ENCODE measurements at regions not wholly inside any gene's neighbourhood (a gene's known extent, or its start where the extent isn't known, plus 50 kb on each side); places are given as distances from the start of the nearest gene placed in this dataset.

DNA sequence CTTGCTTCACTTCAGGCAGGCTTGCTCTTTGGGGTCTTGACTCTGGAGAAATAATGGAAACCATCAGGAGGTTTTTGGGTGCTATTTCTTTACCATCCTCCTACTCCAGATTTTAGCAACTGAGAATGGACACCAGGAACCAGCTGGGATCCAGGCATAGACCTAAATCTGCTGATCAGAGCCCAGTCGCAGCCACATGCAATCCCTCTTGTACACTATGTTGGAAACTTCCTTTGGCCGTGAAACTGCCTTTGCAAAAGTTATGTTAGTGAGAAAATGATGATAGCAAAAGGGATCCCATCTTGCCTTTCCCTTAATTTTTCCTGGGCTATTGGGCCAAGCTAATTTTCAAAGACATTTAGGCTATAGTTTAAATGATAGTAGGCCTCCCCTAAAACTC lies 158.8 kb upstream of the ARL4C start:
- Mint-ChIP-seq H3K4me1 (no peaks in the 10 kb centered on the region), H3K27ac (no peak overlapping the region), H3K36me3 (no peaks in the 10 kb centered on the region), H3K9me3 (peaks cover 1% of the 10 kb centered on the region), H3K4me3 (no peak overlapping the region), H3K27me3 (peaks cover 27% of the 10 kb centered on the region)
- DNase-seq: no peak

DNA sequence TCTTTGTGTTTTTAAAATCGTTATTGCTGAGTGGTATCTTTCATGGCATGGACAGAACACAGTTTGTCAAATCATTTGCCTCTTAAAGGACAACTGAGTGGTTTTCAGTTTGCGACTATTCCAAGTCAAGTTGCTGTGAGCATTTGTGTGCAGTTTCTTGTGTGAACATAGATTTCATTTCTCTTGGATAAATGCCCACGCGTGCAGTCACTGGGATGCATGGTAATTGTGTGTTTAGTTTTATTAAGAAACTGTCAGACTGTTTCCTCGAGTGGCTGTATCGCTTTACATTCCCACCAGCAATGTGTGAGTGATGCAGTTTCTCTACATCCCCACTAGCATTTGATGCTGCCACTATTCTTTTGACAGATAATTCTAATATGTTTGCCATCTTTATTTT lies 154.0 kb upstream of the ARL4C start:
- Mint-ChIP-seq H3K4me1 (no peaks in the 10 kb centered on the region), H3K4me3 (no peak overlapping the region), H3K27ac (no peak overlapping the region), H3K9me3 (no peaks in the 10 kb centered on the region), H3K36me3 (no peaks in the 10 kb centered on the region), H3K27me3 (peaks cover 30% of the 10 kb centered on the region)
- DNase-seq: no peak

DNA sequence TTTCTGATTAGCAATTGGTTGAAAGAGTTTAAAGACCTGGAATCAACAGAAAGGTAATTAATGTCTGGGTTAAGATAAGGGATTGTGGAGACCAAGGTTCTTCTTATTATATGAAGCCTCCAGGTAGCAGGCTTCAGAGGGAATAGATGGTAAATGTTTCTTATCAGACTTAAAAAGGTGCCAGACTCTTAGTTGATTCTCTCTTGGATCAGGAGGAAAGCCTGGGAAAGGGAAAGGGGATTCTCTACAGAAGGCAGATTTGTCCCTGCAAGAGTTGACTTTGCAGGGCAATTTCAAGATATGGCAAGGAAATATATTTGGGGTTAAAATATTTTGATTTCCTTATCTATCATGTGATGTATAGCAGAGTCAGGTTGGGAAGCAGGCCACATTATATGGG lies 153.1 kb upstream of the ARL4C start:
- no peak overlapping the region for H3K27ac Mint-ChIP-seq
- H3K4me1 Mint-ChIP-seq: no peaks in the 10 kb centered on the region
- peaks cover 30% of the 10 kb centered on the region for H3K27me3 Mint-ChIP-seq
- no peaks in the 10 kb centered on the region for H3K36me3 Mint-ChIP-seq
- H3K4me3 Mint-ChIP-seq: no peak overlapping the region
- H3K9me3 Mint-ChIP-seq: no peaks in the 10 kb centered on the region
- no peak for DNase-seq

DNA sequence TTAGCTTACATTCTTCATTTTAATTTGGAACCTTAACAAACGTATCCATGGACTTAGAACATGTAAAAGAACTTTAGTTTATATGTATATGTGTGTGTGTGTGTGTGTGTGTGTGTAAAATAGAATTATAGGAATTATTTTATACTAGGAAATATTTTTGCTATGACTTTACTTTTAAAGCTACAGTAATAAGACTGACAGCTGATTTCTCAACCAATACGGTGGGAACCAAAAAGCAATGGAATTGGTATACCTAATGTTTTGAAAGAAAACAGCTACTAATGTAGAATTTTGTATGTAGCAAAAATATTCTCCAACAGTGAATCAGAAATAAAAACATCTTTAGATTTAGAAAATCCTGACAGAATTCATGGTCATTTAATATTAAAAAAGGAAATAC lies 146.5 kb upstream of the ARL4C start:
- peaks cover 12% of the 10 kb centered on the region for H3K27me3 Mint-ChIP-seq

DNA sequence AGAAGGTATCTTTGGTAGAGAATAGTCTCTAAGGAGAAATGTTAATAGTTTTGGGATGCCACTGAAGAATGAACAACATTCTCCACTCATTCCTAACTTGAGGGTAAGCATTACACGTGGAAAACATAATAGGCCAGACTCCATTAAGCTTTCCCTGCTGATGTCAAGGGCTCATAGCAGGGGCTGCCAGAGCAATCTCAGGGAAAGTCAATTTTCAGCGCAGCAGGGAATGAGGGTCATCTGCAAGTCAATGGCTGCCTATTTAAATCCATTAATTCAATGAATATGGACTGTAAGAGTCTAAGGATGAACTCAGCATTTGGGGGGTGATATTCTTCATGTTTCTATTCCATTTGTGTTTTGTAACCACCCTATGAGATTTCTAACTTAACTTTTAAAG lies 144.2 kb upstream of the ARL4C start:
- Mint-ChIP-seq H3K4me1 (no peaks in the 10 kb centered on the region), H3K27me3 (peaks cover 12% of the 10 kb centered on the region), H3K36me3 (no peaks in the 10 kb centered on the region), H3K4me3 (no peak overlapping the region), H3K9me3 (peaks cover 13% of the 10 kb centered on the region), H3K27ac (no peak overlapping the region)
- DNase-seq: no peak

More for the DNA sequence above, 146.5 kb upstream of the ARL4C start:
- Mint-ChIP-seq H3K36me3 (no peaks in the 10 kb centered on the region), H3K4me3 (no peak overlapping the region), H3K9me3 (peaks cover 8% of the 10 kb centered on the region), H3K4me1 (no peaks in the 10 kb centered on the region), H3K27ac (no peak overlapping the region)
- DNase-seq: no peak

DNA sequence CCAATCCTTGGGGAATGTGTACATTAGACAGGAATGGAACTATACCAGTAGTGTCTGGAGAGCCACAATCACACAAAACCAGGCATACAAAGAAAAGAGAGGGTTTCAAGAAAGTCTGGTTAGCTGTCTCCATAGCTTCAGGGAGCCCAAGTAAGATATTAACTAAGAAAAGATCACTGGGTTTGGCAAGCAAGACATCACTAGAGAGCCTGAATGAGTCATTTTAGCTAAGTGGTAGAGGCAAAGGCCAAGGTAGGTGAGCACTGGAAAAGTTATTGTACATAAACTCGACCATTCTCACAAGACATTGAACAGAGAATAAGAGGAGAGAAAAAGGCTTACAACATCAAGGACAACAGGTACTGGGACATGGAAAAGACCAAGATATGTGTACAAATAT lies 143.8 kb upstream of the ARL4C start:
- Mint-ChIP-seq H3K9me3 (peaks cover 13% of the 10 kb centered on the region), H3K4me3 (no peak overlapping the region), H3K27ac (no peak overlapping the region)

DNA sequence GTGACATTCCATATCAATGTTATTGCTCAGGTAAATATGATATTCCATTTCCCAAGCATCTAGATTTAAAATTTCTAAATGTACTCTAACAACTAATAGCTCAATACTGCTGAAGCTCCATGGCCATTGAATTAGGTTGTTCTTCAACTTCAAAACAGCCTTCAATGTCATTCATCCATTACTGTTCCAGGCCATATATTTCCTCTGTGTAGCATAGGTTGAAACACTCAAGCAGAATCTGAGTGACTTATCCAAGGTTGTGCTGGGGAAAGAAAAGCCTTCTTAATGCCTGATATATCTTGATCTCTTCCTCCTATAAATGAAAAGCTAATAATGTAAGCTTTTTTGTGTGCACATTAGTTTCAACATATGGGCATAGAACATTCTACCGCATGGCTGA lies 142.1 kb upstream of the ARL4C start:
- H3K36me3 Mint-ChIP-seq: no peaks in the 10 kb centered on the region
- no peak for DNase-seq

More for the DNA sequence above, 143.8 kb upstream of the ARL4C start:
- DNase-seq: no peak
- H3K36me3 Mint-ChIP-seq: no peaks in the 10 kb centered on the region
- peaks cover 12% of the 10 kb centered on the region for H3K27me3 Mint-ChIP-seq
- no peaks in the 10 kb centered on the region for H3K4me1 Mint-ChIP-seq

DNA sequence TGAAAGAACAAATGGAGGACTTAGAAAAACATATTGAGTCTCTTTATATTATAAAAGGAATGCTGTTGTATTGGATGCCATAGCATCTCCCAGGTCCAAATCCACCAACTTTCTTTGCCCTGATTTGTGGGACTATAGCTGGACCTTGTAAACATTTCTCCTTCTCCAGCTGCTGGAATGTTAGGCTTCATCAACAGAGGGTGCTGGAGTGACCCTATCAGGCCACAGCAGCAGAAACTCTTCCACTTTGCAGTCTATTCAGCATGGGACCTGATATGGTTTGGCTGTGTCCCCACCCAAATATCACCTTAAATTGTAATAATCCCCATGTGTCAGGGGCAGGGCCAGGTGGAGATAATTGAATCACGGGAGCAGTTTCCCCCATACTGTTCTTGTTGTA lies 138.4 kb upstream of the ARL4C start:
- Mint-ChIP-seq H3K27ac (no peak overlapping the region), H3K27me3 (no peaks in the 10 kb centered on the region), H3K36me3 (no peaks in the 10 kb centered on the region), H3K4me1 (no peaks in the 10 kb centered on the region), H3K9me3 (peaks cover 5% of the 10 kb centered on the region), H3K4me3 (no peak overlapping the region)
- no peak for DNase-seq

More for the DNA sequence above, 142.1 kb upstream of the ARL4C start:
- no peak overlapping the region for H3K27ac Mint-ChIP-seq
- H3K4me3 Mint-ChIP-seq: no peak overlapping the region
- H3K4me1 Mint-ChIP-seq: no peaks in the 10 kb centered on the region
- peaks cover 12% of the 10 kb centered on the region for H3K27me3 Mint-ChIP-seq
- H3K9me3 Mint-ChIP-seq: peaks cover 13% of the 10 kb centered on the region

DNA sequence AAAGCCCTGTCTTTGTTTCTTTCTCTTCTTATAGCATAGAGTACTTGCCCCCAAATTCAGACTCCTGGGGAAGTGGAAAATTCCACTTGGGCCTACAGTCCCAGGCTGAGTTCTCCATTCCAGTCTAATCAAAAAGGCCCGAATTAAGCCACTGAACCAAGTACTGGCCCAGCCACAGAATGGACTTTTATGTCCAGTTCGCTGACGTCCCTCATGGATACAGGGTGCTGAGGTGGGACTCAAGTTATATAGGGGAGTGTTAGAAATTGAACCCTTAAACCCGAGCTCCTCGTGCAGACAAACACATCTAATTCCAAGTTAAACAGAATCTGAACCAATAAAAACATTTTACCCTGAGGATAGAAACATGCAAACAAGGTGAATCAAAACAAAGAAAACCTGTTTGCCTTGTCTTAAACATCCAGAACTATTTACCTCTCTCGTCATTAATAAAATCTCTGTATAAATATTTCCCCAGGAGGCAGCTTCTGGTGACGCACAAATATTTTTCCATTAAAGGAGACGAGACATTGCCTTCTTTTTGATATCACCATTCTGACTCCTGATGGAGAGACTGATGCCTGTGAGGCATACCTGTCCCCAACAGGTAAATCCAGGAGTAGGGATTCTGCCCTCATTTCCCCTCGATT lies 136.8 kb upstream of the ARL4C start:
- Mint-ChIP-seq H3K27ac (no peak overlapping the region), H3K27me3 (peaks cover 3% of the 10 kb centered on the region), H3K36me3 (no peaks in the 10 kb centered on the region), H3K4me1 (no peaks in the 10 kb centered on the region), H3K4me3 (no peak overlapping the region), H3K9me3 (peaks cover 5% of the 10 kb centered on the region)
- DNase-seq: no peak

DNA sequence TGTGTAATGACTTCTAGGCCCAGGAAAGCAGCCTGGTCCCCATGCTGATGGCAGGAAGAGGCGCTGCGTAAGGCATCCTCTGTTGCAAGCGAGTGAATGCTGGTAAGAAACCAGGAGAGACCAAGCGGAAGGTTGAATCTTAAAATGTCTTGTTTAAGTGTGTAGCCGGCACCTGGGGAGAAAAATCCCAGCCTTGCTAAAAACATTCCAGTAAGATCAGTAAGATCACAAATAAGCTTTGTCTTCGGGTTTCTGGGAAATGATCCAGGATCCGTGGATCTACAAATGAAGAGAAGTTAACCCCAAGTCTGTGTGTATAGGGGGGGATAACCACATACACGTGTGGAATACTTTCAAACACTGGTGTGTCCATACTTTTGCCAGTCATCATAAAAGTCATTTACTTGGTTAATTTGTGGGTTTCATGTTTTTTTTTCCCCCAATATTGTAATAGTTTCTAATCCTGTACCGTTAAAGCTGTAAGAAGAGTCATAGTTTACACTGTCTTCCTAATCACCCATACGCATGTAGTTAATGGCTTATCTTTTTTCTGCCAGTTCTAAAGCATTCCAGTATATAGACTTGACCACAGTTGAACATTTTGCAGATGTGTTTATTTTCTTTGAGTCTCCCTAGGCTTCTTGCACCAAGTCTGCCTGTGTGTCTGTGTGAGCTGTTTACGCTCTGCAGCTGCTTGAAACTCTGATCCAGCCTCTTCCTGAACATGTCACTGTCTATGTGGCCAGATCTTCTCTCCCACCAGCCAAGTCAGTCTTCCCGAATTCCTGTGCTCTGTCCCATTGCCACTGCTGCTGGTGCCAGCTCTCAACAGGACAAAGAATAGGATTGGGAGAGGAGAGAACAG lies 135.9 kb upstream of the ARL4C start:
- peaks cover 5% of the 10 kb centered on the region for H3K9me3 Mint-ChIP-seq

DNA sequence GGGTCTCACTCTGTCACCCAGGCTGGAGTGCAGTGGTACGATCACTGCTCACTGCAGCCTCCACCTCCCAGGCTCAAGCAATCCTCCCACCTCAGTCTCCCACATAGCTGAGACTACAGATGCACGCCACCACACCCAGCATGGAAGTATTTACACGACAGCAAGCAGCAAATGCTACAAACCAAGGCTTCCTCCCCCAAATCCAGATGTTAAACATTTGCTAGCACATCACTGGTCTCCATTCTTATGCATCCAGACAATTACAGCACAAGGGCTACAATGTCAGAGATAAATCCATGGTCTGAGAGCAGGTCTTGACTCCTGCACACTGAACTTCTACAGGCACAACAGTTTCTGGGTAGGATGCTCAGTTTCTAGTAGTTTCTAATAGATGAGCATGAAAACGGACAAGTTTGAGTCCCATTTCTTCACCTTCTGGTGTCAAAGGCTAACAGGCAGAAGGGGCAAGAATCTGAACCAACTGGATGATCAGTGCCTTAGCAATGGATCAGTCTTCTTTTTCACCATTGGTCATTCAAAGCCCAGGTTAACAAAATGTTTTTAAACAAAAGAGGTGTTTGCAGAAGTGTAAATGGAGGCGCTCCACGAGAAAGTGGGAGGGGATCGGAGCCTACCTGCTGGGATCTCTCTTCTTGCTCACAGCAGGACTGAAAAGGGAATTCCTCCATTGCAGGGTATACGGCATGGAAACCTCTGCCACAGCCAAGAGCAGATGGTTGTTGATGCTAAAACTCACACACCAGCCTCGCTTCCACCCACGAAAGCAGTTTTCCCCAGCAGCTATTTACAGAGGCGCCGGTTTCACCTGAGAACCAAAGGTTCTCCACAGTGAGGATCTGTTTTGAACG lies 135.0 kb upstream of the ARL4C start:
- no peak for DNase-seq
- H3K4me3 Mint-ChIP-seq: no peak overlapping the region
- no peaks in the 10 kb centered on the region for H3K36me3 Mint-ChIP-seq
- H3K9me3 Mint-ChIP-seq: peaks cover 3% of the 10 kb centered on the region
- H3K27me3 Mint-ChIP-seq: peaks cover 3% of the 10 kb centered on the region
- H3K27ac Mint-ChIP-seq: no peak overlapping the region
- H3K4me1 Mint-ChIP-seq: no peaks in the 10 kb centered on the region

More for the DNA sequence above, 135.9 kb upstream of the ARL4C start:
- DNase-seq: no peak
- H3K4me1 Mint-ChIP-seq: no peaks in the 10 kb centered on the region
- H3K4me3 Mint-ChIP-seq: no peak overlapping the region
- peaks cover 3% of the 10 kb centered on the region for H3K27me3 Mint-ChIP-seq
- no peaks in the 10 kb centered on the region for H3K36me3 Mint-ChIP-seq
- no peak overlapping the region for H3K27ac Mint-ChIP-seq

DNA sequence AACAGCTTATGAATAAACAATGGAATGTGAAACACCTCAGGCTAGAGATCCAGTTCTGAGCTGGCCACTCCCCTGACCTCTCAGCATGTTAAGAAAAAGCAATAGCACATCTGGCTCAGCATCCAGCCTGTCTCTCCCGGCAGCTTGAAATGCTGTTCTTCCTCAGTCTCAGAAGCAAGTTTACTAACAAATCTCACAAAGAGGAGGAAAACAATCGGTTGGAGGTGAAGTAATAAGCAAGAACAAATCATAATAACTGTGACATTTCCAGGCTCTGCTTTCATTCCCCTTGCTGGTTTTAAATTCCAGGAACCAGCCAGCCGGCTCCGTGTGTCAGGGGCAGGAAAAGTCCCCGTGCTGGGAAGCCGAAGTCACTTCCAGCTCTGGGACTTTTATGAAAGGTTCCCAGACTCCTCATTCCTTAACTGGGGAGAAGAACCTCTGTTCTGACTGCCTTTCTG lies 133.9 kb upstream of the ARL4C start:
- H3K27ac Mint-ChIP-seq: no peak overlapping the region
- H3K36me3 Mint-ChIP-seq: no peaks in the 10 kb centered on the region
- no peaks in the 10 kb centered on the region for H3K9me3 Mint-ChIP-seq
- no peak overlapping the region for H3K4me3 Mint-ChIP-seq
- H3K27me3 Mint-ChIP-seq: peaks cover 3% of the 10 kb centered on the region
- H3K4me1 Mint-ChIP-seq: no peaks in the 10 kb centered on the region
- DNase-seq: no peak

DNA sequence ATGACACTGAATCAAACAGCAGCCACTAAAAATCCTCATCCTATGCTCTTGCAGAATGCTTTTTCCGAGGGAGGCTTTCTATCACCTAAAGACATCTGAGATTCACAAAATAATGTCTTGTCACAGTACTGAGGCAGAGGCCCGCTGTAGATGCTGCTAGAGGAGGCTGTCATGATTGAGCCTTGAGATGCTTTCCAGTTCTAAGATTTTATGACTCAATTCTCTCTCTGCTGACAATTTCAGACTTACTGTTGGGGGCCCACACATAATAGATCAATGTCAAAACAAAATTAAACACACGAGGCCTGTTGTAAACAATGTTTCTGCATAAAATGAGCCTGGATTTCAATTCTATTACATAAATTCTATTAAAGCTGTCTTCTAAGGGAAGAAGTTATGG lies 132.7 kb upstream of the ARL4C start:
- no peak for DNase-seq
- H3K36me3 Mint-ChIP-seq: no peaks in the 10 kb centered on the region
- no peaks in the 10 kb centered on the region for H3K9me3 Mint-ChIP-seq
- no peak overlapping the region for H3K27ac Mint-ChIP-seq
- peaks cover 3% of the 10 kb centered on the region for H3K27me3 Mint-ChIP-seq
- H3K4me1 Mint-ChIP-seq: no peaks in the 10 kb centered on the region
- H3K4me3 Mint-ChIP-seq: no peak overlapping the region

DNA sequence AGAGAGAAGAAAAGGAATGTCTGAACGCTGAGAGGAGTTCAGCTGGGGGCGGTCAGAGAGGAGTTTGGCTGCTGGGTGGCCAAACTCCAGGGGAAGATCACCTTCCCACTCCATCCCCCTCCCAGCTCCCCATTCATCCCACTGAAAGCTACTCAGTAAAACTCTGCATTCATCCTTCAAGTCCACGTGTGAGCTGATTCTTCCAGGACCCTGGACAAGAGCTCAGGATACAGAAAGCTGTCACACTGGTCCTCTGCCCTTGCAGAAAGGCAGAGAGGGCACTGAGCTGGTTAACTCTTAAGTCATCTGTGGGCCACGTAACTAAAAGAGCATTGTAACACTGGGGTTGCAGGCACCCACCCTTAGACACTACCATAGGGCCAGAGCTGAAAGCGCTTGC lies 132.1 kb upstream of the ARL4C start:
- no peaks in the 10 kb centered on the region for H3K36me3 Mint-ChIP-seq
- H3K4me3 Mint-ChIP-seq: no peak overlapping the region
- DNase-seq: no peak
- peaks cover 3% of the 10 kb centered on the region for H3K27me3 Mint-ChIP-seq
- no peaks in the 10 kb centered on the region for H3K9me3 Mint-ChIP-seq
- no peak overlapping the region for H3K27ac Mint-ChIP-seq
- H3K4me1 Mint-ChIP-seq: no peaks in the 10 kb centered on the region

DNA sequence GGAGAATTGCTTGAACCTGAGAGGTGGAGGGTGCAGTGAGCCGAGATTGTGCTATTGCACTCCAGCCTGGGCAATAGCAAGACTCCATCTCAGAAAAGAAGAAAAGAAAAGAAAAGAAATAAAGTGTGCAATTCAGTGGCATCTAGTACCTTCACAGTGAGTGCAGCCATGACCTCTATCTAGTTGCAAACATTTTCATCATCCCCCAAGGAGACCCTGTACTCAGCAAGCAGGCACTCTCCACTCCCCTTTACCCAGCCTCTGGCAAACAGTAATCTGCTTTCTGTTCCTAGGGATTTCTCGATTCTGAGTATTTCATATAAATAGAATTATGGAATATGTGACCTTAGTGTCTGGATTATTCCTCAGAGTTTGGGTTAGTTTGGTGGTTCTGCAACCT lies 130.4 kb upstream of the ARL4C start:
- Mint-ChIP-seq H3K36me3 (no peaks in the 10 kb centered on the region), H3K4me3 (no peak overlapping the region), H3K27ac (no peak overlapping the region), H3K4me1 (no peaks in the 10 kb centered on the region), H3K9me3 (no peaks in the 10 kb centered on the region), H3K27me3 (peaks cover 3% of the 10 kb centered on the region)
- no peak for DNase-seq

Measured in activated naive CD8-positive, alpha-beta T cell treated with anti-CD3 and anti-CD28 coated beads for 36 hours (primary cell).